HG02973 (cell line): ENCODE measurements at regions not wholly inside any gene's neighbourhood (a gene's known extent, or its start where the extent isn't known, plus 50 kb on each side); places are given as distances from the start of the nearest gene placed in this dataset.

Source experiments
- ATAC-seq: cut with Tn5 transposase; IDR thresholded peaks from one replicate; pipeline ENCODE4 v1.9.1; 2021; ENCODE audit warnings: moderate library complexity; ENCODE audit not compliant: unreplicated experiment

GRCh38 chr9:14399756-14400657 lies 86.1 kb upstream of the NFIB start:
- ATAC-seq = no peak

GRCh38 chr9:14398473-14398872 lies 84.5 kb upstream of the NFIB start:
- no peak for ATAC-seq

GRCh38 chr9:14396171-14396570 lies 82.2 kb upstream of the NFIB start:
- no peak for ATAC-seq

DNA sequence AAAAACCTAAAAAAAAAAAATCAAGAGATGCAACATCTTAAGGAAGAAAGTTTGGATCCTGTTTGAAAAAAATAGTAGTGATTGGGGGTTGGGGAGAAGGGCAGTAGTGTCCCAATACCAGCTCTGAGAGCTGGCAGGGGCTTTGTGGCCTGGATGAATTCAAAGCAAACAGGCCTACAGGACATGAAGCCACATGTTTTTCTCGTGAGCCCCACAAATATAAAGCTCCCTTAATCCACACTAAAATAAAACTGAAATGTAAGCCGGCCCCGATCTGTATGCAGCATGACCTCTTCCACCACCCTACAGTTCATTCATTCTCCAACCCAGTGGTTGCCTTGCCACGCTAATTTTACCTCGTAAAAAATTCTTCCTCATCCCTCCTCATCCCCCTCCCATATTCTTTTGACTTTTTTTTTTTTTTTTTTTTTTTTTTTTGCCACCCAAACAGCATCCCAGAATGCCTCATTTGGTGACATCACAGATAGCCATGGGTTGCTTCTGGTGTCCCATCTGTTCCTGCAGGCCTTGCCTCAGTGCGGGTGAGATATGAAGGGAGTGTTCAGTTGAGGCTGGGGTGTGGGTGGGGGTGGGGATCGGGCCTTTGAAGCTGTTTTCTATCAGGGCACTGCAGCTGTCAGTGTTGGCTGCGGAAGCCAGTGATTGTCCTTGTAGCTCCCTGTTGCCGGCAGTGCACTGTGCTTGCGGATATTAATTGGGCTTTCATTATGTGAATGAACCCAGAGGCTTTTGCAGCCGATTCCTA lies 81.6 kb upstream of the NFIB start:
- no peak for ATAC-seq

DNA sequence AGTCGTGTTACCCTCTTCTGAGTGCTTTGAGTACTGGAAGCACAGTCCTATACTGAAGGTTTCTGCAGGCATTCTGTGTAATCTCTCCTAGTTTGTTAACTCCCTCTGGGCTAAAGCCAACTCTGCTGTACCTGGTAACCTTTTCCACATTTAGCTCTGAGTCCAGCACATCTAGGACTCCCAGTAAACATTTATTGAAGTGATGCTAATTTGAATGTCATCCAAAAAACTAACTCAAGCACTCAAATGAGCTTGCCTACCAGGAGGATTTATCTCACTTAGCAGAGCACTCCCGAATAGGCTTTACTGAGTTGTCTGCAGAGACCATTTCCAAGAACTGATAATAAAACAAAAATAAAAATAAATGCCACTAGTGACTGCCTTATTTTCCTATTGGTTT lies 79.5 kb upstream of the NFIB start:
- no peak for ATAC-seq

DNA sequence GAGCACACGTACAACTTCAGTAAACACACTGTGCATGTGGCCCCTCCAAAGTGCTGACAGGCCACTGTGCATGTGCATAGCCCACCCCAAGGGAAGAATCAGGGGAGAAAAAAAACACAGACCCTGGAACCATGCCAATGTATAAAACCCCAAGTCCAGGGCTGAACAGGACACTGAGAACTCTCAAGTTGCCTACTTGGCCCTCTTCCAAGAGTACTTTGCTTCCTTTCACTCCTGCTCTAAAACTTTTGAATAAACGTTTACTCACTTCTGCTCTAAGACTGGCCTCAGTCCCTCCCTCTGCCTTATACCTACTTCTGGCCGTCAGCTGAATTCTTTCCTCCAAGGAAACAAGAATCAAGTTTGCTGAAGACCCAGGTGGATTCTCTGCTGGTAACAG lies 77.7 kb upstream of the NFIB start:
- ATAC-seq = no peak

DNA sequence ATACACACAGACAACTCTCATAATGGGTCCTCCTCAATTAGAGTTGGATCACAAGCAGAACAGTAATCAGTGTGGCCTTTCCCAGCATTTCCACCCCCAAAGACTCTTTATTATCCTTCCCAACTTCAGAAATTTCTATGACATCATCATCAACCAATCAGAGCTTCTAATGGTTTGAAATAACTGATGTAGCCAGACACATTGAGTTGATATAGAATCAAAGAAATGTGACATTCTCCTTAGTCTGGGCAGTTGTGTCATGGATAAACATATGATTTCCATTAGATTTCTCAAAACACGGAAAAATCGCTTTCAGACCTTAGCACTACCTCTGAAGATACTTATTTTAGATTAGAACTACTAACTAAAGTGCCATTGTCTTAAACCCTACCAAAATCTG lies 75.7 kb upstream of the NFIB start:
- no peak for ATAC-seq

- ATAC-seq = no peak
Observed at GRCh38 chr9:14389146-14389545, 75.2 kb upstream of the NFIB start.

DNA sequence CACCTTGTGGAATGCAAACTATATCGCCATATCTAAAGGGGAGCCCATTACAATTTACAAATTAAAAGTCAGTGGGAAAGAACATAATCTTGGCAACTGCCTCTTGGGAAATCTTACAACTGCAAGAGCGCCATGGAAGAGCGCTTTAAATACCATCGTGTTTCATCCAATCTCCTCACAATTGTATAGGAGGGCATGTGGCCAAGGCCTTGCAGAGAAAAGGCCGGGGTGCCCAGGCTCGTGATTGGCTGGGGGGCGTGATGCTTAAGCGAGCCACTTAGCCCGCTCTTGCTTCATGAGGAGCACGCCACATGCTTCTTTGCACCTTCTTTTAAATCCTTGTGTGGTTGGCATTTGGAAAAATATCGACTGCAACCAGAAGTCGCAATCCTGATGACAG lies 69.8 kb upstream of the NFIB start:
- ATAC-seq = no peak

- ATAC-seq = no peak
Observed at GRCh38 chr9:14383294-14383693, 69.4 kb upstream of the NFIB start.

- no peak for ATAC-seq
Observed at GRCh38 chr9:14380061-14380836, 66.3 kb upstream of the NFIB start.

GRCh38 chr9:14379280-14379679 lies 65.3 kb upstream of the NFIB start:
- ATAC-seq = no peak

DNA sequence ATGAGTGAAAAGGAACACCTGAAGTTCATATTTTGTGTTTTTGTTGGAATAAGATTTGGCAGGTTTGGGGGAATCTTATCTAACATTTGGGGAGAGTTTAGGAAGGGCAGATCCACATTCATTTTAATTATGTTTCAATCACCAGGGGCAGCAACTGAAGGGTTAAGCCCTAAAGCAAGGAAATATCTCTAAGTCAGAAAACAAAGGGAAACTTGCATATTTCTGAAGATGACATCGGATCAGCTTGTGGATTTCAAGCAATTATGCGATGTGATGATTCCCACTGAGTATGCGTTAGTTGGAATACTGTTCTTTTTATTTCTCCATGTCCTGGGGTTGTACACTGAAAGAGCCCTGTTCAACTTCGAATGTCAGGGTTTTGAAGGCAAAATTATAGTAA lies 59.8 kb upstream of the NFIB start:
- no peak for ATAC-seq

DNA sequence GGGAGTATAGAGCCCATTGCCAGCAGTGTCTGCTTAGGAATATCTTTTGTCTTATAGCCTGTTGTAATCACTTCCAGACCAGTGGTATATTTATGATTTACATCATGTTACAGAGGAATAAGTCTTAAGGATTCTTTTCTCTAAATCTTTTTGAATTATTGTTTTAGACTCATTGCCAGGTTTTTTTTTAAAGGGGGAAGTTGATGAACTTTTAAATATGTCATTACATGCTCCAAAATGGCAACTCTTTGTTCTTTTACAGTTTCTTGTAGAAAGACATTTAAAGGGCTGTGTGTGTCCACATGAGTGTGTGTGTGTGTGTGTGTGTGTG lies 59.4 kb upstream of the NFIB start:
- ATAC-seq = no peak

GRCh38 chr9:14372437-14373335 lies 58.7 kb upstream of the NFIB start:
- no peak for ATAC-seq

DNA sequence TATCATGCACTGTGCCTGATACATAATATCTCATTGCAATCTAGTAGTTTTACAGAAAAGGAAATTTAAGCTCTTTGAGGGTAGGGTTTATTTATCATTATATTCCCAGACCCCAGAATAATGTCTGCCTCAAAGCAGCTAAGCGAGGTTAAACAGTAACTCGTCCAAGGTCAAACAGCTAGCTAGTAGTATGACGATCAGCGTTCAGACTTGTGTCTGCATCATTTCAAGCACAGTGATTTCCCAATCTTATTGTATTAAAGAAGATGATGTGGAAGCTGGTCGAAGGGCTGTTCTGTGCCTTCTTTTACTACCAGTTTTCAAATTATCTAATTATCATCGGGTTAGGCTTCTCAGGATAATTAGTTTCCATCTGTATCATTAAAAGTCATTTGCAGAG lies 55.1 kb upstream of the NFIB start:
- ATAC-seq = no peak

DNA sequence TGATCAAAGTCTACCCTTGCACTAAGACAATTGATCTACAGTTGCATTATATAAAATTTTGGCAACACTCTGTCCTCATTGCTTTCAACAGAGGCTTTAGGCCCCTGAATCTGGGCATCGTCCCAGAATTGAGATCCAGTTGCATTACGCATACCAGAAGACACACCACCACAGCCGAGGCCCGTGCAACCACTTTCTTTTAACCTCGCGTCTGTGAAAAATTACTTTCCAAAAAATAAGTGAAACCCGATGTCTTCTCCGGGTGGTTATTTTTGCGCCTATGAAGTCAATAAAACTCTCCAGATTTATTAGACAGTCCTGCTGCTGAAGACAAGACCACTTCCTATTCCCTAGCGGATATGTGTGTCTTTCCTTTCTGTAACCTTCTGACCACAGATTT lies 52.1 kb upstream of the NFIB start:
- ATAC-seq = no peak

DNA sequence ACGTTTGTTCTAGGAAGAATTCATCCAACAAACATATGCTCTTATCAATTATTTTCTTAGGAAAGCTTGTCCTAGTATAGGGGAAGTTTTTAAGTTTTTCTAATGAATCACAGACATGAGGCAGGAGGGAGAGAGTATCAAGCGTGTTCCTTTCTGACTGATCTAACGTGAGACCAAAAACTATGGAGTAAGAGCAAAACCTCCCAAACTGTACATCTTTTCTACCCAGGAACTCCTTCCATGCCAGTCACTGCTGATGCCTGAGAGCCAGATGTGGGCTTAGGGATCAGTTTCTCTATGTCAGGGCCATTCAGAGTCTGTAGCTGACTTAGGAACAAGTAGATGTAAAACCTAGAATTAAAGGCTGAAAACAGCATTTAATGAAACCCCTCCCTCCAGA lies 51.7 kb upstream of the NFIB start:
- ATAC-seq = no peak
